ENCODE measurements at regions not wholly inside any gene's neighbourhood (a gene's known extent, or its start where the extent isn't known, plus 50 kb on each side); places are given as distances from the start of the nearest gene placed in this dataset.
"Not testable (repeated sequence)": the region's sequence is repeated elsewhere in the genome, so short reads cannot be mapped to it uniquely, and the experiment has no call there.

GRCh38 chr20:6715401-6715941 is 52.0 kb upstream of the BMP2 start:
- DNase-seq = no peak

- peak; percentile 23 for DNase-seq
Measured at GRCh38 chr20:6714279-6714711, 53.2 kb upstream of the BMP2 start.

GRCh38 chr20:6711951-6712649 is 55.4 kb upstream of the BMP2 start:
- DNase-seq = no peak

GRCh38 chr20:6709910-6710595 is 57.4 kb upstream of the BMP2 start:
- no peak for DNase-seq

- no peak for DNase-seq
Measured at GRCh38 chr20:6708010-6708409, 59.5 kb upstream of the BMP2 start.

- no peak for DNase-seq
Measured at GRCh38 chr20:6707321-6707831, 60.1 kb upstream of the BMP2 start.

- DNase-seq = no peak
Measured at GRCh38 chr20:6705926-6706548, 61.4 kb upstream of the BMP2 start.

- DNase-seq = no peak
Measured at GRCh38 chr20:6705106-6705766, 62.2 kb upstream of the BMP2 start.

- DNase-seq = no peak
Measured at GRCh38 chr20:6704132-6704861, 63.2 kb upstream of the BMP2 start.

GRCh38 chr20:6703656-6704055 is 63.8 kb upstream of the BMP2 start:
- DNase-seq = no peak

GRCh38 chr20:6703047-6703446 is 64.4 kb upstream of the BMP2 start:
- DNase-seq = no peak

- DNase-seq = no peak
Measured at GRCh38 chr20:6702144-6702543, 65.3 kb upstream of the BMP2 start.

GRCh38 chr20:6700563-6701329 is 66.7 kb upstream of the BMP2 start:
- DNase-seq = no peak

GRCh38 chr20:6699921-6700562 is 67.4 kb upstream of the BMP2 start:
- peak; percentile 15 for DNase-seq

- peak; percentile 29 for DNase-seq
Measured at GRCh38 chr20:6698723-6699122, 68.8 kb upstream of the BMP2 start.

GRCh38 chr20:6698056-6698455 is 69.4 kb upstream of the BMP2 start:
- no peak for DNase-seq

GRCh38 chr20:6697228-6697972 is 70.1 kb upstream of the BMP2 start:
- DNase-seq = no peak

- no peak for DNase-seq
Measured at GRCh38 chr20:6696001-6696400, 71.5 kb upstream of the BMP2 start.

- DNase-seq = not testable (repeated sequence)
Measured at GRCh38 chr20:6693808-6694198, 73.7 kb upstream of the BMP2 start.

GRCh38 chr20:6693178-6693807 is 74.2 kb upstream of the BMP2 start:
- no peak for DNase-seq

Measured in RPMI8226 (cell line).